SK-N-SH treated with all-trans-retinoic acid at 6 μM for 48 hours (cell line): ENCODE measurements at regions not wholly inside any gene's neighbourhood (a gene's known extent, or its start where the extent isn't known, plus 50 kb on each side); places are given as distances from the start of the nearest gene placed in this dataset.

Experiments used
- ISL1 ChIP-seq: fragments of 250-450 bp; sonication (Bioruptor Pico); IDR thresholded peaks from 2 replicates; pipeline ENCODE4 v2.1.2; 2022; ENCODE audit warnings: mild to moderate bottlenecking, moderate library complexity
- ZFP3 ChIP-seq: fragments of 250-450 bp; sonication (Bioruptor Pico); IDR thresholded peaks from 2 replicates; pipeline ENCODE4 v1.5.0; 2020; ENCODE audit warnings: mild to moderate bottlenecking, moderate library complexity
- ZFP30 ChIP-seq: fragments of 450-650 bp; formaldehyde crosslinking; IDR thresholded peaks from 2 replicates; pipeline ENCODE4 v1.5.0; 2022; ENCODE audit warnings: mild to moderate bottlenecking, moderate library complexity

DNA sequence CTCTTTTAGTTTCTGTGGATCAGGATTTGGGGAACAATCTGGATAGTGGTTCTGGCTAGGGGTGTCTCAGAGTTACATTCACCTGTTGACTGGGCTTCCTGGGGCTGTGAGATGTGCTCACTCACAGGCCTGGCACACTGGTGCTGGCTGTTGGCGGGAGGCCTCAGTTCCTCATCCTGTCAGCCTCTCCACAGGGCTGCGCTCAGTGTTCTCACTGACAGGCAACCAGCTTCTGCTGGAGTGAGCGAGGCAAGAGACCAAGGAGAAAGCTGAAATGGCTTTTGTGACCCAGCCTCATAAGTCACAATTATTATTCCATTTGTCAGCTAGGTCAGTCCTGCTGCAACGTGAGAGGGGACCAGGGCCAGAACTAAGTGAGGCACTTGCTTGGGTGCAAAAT is 180.6 kb upstream of the GLI2 start:
- TF ChIP-seq ZFP3 (CRISPR knock-in tag) (no peak), ISL1 (CRISPR knock-in tag) (no peak), ZFP30 (no peak)
